ENCODE measurements at regions not wholly inside any gene's neighbourhood (a gene's known extent, or its start where the extent isn't known, plus 50 kb on each side); places are given as distances from the start of the nearest gene placed in this dataset.

GRCh38 chr2:121014876-121015275 lies 270.1 kb downstream of the TFCP2L1 start:
- CTCF ChIA-PET, result no interaction called here
- ATAC-seq, result no peak
- POLR2A ChIA-PET, result no interaction called here

GRCh38 chr2:121015971-121016485 lies 269.0 kb downstream of the TFCP2L1 start:
- Histone ChIP-seq H3K9me3 (replicated peaks; ENCODE audit: control insufficient read depth, insufficient read depth, low read length) (no peaks in the 10 kb centered on the region), H3K27me3 (replicated peaks in 1 of 2; ENCODE audit: control insufficient read depth in 2 of 2, insufficient read depth in 2 of 2, low read length in 1 of 2) (no peaks in the 10 kb centered on the region), H2AFZ (ENCODE audit: control insufficient read depth, low read depth, low read length) (no peak overlapping the region), H3K4me1 (ENCODE audit: control insufficient read depth, insufficient read depth, low read length) (no peaks in the 10 kb centered on the region), H4K20me1 (ENCODE audit: control insufficient read depth, insufficient read depth) (no peaks in the 10 kb centered on the region), H3K27ac (ENCODE audit: control insufficient read depth, insufficient read depth) (no peak overlapping the region), H3K36me3 (ENCODE audit: control insufficient read depth in 2 of 2, insufficient read depth in 2 of 2, low read length in 1 of 2) (no peaks in the 10 kb centered on the region), H3K9ac (ENCODE audit: control insufficient read depth, insufficient read depth, low read length) (no peak overlapping the region), H3K4me2 (ENCODE audit: control insufficient read depth, insufficient read depth) (no peak overlapping the region), H3K4me3 (no peak overlapping the region), H3K79me2 (ENCODE audit: control insufficient read depth, insufficient read depth, low read length) (no peaks in the 10 kb centered on the region)
- TF ChIP-seq, protein P1, sequence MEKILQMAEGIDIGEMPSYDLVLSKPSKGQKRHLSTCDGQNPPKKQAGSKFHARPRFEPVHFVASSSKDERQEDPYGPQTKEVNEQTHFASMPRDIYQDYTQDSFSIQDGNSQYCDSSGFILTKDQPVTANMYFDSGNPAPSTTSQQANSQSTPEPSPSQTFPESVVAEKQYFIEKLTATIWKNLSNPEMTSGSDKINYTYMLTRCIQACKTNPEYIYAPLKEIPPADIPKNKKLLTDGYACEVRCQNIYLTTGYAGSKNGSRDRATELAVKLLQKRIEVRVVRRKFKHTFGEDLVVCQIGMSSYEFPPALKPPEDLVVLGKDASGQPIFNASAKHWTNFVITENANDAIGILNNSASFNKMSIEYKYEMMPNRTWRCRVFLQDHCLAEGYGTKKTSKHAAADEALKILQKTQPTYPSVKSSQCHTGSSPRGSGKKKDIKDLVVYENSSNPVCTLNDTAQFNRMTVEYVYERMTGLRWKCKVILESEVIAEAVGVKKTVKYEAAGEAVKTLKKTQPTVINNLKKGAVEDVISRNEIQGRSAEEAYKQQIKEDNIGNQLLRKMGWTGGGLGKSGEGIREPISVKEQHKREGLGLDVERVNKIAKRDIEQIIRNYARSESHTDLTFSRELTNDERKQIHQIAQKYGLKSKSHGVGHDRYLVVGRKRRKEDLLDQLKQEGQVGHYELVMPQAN (conservative IDR thresholded peaks at IDR 0.05), result no peak
- TF ChIP-seq TCF12 (IDR thresholded peaks at IDR 0.05; ENCODE audit: low read depth, low read length) (no peak), HDAC6 (IDR thresholded peaks at IDR 0.05; ENCODE audit: unreplicated experiment) (no peak), BHLHE40 (IDR thresholded peaks at IDR 0.05; ENCODE audit: borderline replicate concordance in 1 of 2, low read depth in 2 of 2, low read length in 1 of 2) (no peak), JUND (IDR thresholded peaks at IDR 0.05; ENCODE audit: low read depth, low read length) (no peak)
- TF ChIP-seq, protein P2, sequence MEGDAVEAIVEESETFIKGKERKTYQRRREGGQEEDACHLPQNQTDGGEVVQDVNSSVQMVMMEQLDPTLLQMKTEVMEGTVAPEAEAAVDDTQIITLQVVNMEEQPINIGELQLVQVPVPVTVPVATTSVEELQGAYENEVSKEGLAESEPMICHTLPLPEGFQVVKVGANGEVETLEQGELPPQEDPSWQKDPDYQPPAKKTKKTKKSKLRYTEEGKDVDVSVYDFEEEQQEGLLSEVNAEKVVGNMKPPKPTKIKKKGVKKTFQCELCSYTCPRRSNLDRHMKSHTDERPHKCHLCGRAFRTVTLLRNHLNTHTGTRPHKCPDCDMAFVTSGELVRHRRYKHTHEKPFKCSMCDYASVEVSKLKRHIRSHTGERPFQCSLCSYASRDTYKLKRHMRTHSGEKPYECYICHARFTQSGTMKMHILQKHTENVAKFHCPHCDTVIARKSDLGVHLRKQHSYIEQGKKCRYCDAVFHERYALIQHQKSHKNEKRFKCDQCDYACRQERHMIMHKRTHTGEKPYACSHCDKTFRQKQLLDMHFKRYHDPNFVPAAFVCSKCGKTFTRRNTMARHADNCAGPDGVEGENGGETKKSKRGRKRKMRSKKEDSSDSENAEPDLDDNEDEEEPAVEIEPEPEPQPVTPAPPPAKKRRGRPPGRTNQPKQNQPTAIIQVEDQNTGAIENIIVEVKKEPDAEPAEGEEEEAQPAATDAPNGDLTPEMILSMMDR (IDR thresholded peaks at IDR 0.05 in 2 of 3, conservative IDR thresholded peaks at IDR 0.05 in 1 of 3; ENCODE audit: control insufficient read depth in 2 of 3, extremely low read depth in 1 of 3, insufficient read depth in 1 of 3, low read depth in 3 of 3, low read length in 3 of 3), result no peak
- BruUV-seq (replicated peaks), result no TSS peak
- ChIA-PET RAD21 (ENCODE audit: unreplicated experiment) (no interaction called here), SMC1A (ENCODE audit: uncharacterized antibody, unreplicated experiment) (no interaction called here), POLR2A (no interaction called here), CTCF (no interaction called here)
- FAIRE-seq, result no peak
- 46% methylated on average over 7 of the region's 7 CpGs for WGBS (ENCODE audit: insufficient coverage, insufficient replicate concordance, low lambda C conversion rate, missing lambda C conversion rate)
- no peak for DNase-seq (ENCODE audit: low read depth, low spot score)
- intact Hi-C loops (cut with micrococcal nuclease; ENCODE audit: unreplicated experiment) (no loop called here), in situ Hi-C loops (cut with MboI) (no loop called here)
- ATAC-seq, result no peak

More at GRCh38 chr2:121014876-121015275, 270.1 kb downstream of the TFCP2L1 start:
- no TSS peak for BruUV-seq (replicated peaks)
- WGBS (ENCODE audit: insufficient coverage, insufficient replicate concordance, low lambda C conversion rate, missing lambda C conversion rate), result 45% methylated on average over 3 of the region's 3 CpGs
- no peak for FAIRE-seq
- intact Hi-C loops (cut with micrococcal nuclease; ENCODE audit: unreplicated experiment) (no loop called here), in situ Hi-C loops (cut with MboI) (no loop called here)
- Histone ChIP-seq H2AFZ (ENCODE audit: control insufficient read depth, low read depth, low read length) (no peak overlapping the region), H3K4me3 (no peak overlapping the region), H4K20me1 (ENCODE audit: control insufficient read depth, insufficient read depth) (no peaks in the 10 kb centered on the region), H3K79me2 (ENCODE audit: control insufficient read depth, insufficient read depth, low read length) (no peaks in the 10 kb centered on the region), H3K9ac (ENCODE audit: control insufficient read depth, insufficient read depth, low read length) (no peak overlapping the region), H3K27me3 (replicated peaks in 1 of 2; ENCODE audit: control insufficient read depth in 2 of 2, insufficient read depth in 2 of 2, low read length in 1 of 2) (no peaks in the 10 kb centered on the region), H3K36me3 (ENCODE audit: control insufficient read depth in 2 of 2, insufficient read depth in 2 of 2, low read length in 1 of 2) (no peaks in the 10 kb centered on the region), H3K4me2 (ENCODE audit: control insufficient read depth, insufficient read depth) (no peak overlapping the region), H3K27ac (ENCODE audit: control insufficient read depth, insufficient read depth) (no peak overlapping the region), H3K4me1 (ENCODE audit: control insufficient read depth, insufficient read depth, low read length) (no peaks in the 10 kb centered on the region), H3K9me3 (replicated peaks; ENCODE audit: control insufficient read depth, insufficient read depth, low read length) (no peaks in the 10 kb centered on the region)
- ChIA-PET RAD21 (ENCODE audit: unreplicated experiment) (no interaction called here), SMC1A (ENCODE audit: uncharacterized antibody, unreplicated experiment) (no interaction called here)
- DNase-seq (ENCODE audit: low read depth, low spot score), result no peak
- no peak for TF ChIP-seq CREB1 (IDR thresholded peaks at IDR 0.05; ENCODE audit: low read depth)
- TF ChIP-seq DPF2 (IDR thresholded peaks at IDR 0.05), result no peak
- TF ChIP-seq ATF7 (IDR thresholded peaks at IDR 0.05; ENCODE audit: low read depth), result no peak
- no peak for TF ChIP-seq RFX5 (IDR thresholded peaks at IDR 0.05; ENCODE audit: low read depth, low read length)
- TF ChIP-seq ZNF24 (IDR thresholded peaks at IDR 0.05), result no peak
- TF ChIP-seq YBX1 (IDR thresholded peaks at IDR 0.05), result no peak
- no peak for TF ChIP-seq TAF1 (IDR thresholded peaks at IDR 0.05; ENCODE audit: borderline replicate concordance, low read depth, low read length)
- TF ChIP-seq ZZZ3 (IDR thresholded peaks at IDR 0.05; ENCODE audit: control insufficient read depth, insufficient read length, low read depth), result no peak
- TF ChIP-seq MEF2A (IDR thresholded peaks at IDR 0.05; ENCODE audit: insufficient read depth, low read depth, low read length), result no peak
- no peak for TF ChIP-seq TCF7 (IDR thresholded peaks at IDR 0.05; ENCODE audit: borderline replicate concordance)
